NOMO-1 treated with dmso at 0.1 percent for 144 hours (cell line): ENCODE measurements at regions not wholly inside any gene's neighbourhood (a gene's known extent, or its start where the extent isn't known, plus 50 kb on each side); places are given as distances from the start of the nearest gene placed in this dataset.

Experiments used
- DNase-seq: peaks from one replicate; lab custom pipeline; 2025; ENCODE audit not compliant: unreplicated experiment; lab: John Stamatoyannopoulos, UW

DNA sequence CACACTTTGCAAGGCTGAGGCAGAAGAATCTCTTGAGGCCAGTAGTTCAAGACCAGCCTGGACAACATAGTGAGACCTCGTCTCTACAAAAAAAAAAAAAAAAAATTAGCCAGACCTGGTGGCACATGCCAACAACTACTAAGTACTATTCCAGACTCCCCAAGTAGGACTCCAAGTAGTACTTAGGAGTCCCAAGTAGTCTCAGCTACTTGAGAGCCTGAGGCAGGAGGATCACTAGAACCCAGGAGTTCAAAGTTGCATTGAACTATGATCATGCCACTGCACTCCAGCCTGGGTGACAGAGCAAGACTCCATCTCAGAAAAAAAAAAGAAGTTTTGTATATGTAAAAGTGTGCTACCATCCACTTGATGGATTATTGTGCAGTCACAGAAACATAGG, 486.6 kb downstream of the SOX2 start:
- DNase-seq: no peak

DNA sequence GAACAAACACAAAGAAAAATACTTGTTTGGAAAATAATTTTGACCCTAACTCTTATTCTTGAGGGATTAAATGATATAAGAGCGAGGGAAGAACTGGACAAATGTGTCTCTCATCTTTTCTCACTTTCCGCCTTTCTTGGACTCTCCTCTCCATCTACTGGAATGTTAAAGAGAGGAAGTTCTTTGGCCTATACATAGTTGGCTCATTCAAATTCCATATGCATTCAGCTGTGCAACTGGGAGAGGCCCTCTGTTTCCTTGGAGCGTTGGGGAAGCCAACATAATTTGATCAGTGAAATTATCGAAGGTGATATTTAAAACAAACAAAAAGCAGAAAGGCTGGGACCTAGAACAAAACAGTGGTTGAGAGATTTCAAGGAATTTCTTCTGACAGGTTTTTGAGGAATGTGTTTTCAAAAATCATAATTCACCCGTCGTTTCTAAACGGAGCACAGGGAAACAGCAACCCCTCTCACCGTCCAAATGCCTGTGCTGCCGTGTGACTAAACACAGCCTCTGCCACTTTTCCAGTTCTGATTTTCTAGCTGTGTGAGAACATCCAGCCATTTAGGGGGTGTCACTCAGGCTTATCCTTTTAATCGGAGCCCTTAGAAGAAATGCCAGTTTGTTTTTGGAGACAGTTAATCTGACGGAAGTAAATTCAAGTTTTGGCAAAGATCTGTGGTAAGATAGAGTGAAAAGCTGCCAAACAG, 489.9 kb downstream of the SOX2 start:
- DNase-seq: no peak

DNA sequence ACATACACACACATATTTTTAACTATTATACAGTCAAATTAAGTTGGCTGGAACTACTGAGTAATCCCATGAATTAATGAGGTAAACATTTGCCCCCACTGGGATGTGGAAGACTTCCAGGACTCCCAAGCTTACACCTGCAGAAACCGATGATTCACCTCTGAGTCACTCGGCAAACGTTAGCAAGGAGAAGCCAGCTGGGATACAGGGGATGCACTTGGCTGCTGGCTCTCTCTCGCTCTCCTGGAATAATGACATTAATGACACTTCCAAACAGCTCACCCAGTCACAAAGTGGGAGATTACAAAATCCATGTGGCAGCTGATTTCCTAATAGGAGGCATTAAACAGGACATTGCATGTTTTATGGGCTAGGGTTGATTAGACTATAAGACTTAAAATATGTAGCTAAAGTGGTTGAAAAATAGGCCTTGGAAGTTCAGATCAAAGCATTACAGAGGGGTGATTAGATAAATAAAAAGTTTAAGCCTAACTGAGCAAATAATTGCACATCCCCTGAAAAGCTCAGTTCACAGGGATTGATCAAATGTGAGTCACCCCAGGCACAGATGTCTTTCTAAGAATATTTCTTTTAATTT, 500.9 kb downstream of the SOX2 start:
- no peak for DNase-seq

DNA sequence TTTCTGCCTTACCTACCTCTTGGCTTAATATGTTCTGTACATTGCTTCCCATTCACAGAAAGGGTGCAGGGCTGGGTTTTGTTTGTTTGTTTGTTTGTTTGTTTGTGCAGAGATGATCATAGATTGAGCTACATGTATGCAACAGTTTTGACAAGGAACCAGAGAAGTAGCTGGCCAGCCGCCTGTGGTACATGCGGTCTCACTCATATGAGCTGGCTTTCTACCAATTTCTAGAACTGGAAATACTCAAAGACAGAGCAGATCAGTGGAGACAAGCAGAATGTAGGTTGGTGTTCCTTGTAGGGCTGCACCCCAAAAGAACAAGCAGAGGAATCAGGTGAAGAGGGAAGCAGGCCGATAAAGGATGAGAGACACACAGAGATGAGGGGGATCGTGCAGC, 502.7 kb downstream of the SOX2 start:
- no peak for DNase-seq

DNA sequence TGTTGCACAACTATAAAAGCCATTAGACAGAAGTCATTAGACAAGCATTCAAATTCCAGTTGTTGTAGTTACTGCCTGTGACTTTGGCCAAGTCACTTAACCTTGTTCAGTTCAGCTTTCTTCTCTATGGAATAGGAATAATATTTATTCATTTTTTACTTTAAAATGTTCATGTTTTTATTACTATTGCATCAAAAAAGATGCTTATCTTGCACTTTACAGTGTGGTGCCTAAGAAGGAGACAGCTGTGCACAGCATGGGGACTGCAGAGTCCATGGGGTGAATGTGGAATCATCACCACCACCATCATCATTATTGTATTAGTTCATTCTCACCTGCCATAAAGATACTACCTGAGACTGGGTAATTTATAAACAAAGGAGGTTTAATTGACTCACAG, 504.2 kb downstream of the SOX2 start:
- DNase-seq: no peak

DNA sequence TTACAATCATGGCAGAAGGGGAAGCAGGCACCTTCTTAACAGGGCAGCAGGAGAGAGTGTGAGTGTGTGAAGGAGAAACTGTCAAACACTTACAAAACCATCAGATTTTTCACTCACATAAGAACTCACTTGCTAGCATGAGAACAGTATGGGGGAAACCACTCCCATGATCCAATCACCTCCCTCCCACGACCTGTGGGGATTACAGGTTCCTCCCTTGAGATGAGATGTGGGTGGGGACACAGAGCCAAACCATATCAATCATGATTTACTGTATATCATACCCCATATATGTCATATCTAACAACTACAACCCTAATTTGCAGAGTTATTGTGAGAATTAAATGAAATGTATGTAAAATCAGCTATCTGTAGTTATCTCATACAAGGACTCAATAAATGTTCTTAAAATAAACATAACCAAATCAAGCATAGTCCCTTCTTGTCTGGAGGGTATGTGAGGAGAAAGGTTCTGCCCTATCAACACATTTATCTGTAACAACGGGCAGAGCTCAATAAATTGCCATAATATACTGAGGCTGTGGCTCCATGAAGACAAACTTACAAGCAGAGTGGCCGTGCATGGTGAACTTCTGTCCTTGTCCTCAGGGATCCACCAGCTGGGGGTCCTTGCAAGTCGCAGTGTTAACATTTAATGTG, 504.7 kb downstream of the SOX2 start:
- DNase-seq: no peak

DNA sequence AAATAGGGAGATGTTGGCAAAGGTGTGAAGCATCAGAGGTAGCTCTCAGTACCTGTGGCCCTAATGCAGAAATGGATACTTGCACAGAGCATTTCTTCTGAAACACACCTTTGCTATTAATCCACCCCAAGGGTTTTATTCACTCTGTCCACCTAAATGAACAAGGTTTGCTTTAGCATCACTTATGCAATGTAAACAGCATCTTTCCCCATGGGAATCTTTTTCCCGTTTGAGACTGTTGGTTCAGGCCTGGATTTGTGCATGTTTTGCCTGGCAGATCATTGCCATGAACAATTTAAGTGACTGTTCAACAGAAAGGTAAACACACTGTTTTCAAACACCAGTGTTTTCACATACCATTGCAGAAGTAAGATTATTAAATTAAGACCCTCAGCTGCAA, 508.3 kb downstream of the SOX2 start:
- DNase-seq: no peak

DNA sequence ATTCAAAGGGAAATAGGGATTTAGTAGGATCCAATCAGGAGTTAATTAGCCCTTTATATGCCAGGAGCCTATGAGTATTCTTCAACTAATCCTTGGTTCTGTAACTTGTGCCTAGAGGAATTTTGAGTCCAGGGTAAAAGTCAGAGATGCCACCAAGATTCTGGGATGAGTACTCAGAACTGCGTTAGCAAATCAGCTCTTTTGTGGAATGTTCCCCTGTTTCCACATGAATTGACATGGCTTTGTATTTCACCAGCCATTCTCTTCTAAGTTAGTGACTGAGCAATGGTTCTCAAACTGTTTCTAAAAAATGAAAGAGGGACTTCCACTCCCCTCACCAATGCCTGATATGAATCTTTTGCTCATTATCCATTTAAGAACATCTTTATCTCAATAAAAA, 508.7 kb downstream of the SOX2 start:
- no peak for DNase-seq

DNA sequence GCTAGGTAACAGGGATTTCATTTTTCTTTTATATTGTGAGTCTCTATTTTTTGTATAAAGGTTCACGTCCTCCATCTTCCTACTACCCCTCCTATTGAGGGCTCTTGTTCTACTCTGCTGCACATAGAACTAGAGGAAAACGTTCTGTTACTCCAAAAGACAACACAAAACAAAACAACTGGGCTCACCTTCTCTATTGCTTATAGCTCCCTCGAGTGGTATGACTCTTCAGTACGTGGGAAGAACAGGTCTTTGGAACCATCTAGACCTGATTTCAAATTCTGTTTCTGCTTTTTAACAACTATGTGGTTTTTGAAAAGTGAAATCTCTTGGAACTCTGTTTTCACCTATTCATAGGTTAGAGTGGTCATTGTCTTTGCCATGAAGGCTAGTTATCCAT, 515.3 kb downstream of the SOX2 start:
- no peak for DNase-seq

DNA sequence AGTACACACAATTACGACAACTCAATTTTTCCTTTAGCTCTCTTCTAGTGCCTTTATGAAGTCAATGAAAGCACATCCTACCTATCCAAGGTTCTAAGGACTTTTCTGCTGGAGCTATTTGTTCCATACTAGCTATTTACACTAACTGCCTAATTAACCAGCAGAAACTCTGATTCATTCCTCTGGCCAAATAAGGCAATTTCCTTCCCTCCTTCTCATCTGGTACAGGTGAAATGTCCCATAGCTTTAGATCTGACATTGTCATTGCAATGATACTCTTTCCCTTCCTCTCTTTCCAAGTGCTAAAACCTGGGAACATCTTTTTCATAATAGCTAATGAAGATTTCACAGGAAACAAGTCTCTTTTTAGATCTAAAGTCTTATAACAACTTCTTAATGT, 521.7 kb downstream of the SOX2 start:
- DNase-seq: no peak

DNA sequence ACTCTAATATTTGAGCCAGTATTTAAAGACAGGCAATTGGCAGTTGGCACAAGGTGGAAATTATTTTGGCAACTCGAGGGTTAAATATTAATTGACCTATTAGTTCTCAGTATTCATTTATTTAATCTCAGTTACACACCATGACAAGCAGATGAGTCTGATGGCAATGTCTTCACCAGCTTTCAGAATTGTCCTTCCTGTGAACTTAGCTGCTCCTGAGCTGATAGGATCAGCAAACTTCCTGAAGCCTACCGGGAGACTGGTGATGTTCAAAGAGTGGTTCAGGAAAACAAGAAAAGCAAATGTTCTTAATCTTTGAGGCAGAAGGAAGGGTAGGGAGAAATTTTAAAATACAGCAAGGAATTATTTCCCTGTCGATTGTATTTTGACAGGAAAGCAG, 522.2 kb downstream of the SOX2 start:
- DNase-seq: no peak

DNA sequence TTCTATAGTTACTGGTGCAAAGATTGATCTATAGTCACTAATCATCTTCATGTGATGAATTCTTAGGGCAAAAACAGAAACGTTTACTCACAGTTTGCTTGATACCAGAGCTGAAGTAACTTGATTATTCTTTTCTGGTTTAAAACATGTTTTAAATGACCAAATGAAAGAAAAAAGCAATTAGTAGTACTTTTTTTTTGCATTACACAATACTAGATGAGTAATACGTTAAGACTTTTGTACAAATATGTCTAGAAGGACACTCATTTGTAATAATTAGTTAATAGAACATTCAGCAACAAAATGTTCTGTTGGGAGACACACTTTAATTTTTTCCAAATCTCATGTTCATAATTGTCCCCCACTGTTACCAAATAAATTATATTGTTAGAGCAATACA, 523.2 kb downstream of the SOX2 start:
- DNase-seq: no peak

DNA sequence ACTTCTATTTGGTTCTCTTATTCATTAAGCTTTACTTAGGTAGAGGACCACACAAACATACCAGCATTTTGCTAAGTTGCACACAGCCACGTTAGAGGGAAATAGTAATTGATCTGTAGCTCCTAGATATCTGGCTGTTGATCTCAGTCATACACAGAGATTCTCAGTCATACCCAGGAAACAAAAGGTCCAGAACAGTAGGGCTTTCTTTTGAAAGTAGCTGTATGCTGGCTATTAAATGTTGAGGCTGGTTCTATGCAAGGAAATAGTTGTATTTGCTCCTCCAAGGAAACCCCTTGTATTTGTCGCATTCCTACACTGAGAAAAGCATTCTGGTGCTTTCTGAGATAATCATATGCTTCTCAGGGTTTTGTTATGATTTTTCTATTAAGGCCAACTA, 523.8 kb downstream of the SOX2 start:
- DNase-seq: no peak

DNA sequence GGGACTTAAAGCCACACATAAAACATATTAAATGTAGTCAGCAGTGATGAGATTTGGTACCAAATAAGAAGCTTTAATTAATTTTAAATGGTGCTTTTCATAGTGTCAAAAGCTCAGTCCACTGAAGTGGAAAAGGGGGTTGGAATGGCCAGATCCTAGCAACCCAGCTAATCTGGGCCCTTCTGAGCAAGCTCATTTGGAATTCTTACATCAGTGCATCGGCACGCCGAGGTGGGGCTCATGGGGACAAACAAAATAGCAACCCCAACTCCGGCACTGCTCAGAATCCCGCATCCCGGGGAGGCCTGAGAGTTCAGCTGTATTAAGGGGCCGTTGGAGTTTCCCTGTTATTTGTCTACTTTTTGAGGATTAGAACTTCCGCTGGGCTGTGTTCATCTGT, 526.4 kb downstream of the SOX2 start:
- DNase-seq: no peak

DNA sequence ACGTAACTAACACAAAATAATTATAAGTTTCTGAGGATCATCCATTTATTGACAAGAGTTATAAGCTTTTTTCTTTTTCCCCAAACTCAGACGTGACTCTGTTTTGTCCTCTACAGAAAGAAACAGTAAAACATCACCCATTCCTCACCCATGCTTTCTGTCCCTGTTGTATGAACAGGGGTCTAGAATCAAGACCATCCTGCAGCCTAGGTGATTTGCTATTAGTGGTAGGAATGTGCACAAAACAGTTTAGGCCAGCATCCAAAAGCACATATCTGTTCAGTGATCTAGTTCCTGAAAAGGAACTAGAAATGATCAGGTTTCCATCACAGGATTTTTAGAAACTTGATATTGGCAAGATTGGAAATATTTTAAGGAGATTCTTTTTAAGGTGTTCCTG, 527.6 kb downstream of the SOX2 start:
- no peak for DNase-seq

DNA sequence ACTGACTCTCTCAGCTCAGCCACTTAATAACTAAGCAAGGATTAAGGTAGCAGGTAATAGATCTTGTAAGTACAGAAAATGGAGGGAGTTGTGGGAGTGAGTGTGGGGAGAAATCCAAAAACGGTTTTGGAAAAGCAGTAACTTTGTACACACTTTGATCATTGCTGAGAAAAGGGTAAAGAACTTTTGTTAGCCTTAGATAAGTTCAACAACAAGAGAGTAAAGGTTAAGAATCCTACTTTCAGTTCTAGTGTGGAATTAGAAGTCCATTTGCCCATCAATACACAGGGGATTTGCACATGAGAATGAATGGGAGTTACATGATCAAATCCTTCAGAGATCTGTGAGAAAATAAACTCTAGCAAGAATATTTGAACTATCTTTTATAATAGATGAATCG, 528.7 kb downstream of the SOX2 start:
- no peak for DNase-seq

DNA sequence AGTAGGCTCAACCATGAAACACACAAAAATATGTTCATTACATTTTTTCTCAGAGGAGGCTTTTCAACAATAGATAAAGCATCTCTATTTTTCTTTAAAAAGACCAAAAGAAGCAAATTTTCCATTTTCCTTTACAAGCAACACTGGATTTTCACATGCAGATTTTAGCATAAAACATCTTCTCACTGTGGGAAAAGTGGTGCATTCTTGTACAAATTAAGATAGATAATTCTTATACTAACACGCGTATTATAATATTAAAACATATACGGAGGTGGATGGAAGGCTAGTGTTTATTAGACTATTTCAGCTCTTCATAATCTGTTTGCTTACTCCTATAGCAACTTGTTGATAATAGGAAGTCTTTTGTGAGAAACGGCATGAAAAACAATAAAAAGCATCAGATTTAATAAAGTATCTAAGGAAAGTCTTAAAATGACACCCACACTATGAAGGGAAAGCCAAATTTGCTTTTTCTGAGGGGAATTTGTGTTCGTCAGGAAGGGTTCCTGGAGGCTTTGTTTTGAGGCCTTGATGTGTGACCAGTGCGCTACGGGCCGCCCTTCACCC, 529.6 kb downstream of the SOX2 start:
- no peak for DNase-seq

DNA sequence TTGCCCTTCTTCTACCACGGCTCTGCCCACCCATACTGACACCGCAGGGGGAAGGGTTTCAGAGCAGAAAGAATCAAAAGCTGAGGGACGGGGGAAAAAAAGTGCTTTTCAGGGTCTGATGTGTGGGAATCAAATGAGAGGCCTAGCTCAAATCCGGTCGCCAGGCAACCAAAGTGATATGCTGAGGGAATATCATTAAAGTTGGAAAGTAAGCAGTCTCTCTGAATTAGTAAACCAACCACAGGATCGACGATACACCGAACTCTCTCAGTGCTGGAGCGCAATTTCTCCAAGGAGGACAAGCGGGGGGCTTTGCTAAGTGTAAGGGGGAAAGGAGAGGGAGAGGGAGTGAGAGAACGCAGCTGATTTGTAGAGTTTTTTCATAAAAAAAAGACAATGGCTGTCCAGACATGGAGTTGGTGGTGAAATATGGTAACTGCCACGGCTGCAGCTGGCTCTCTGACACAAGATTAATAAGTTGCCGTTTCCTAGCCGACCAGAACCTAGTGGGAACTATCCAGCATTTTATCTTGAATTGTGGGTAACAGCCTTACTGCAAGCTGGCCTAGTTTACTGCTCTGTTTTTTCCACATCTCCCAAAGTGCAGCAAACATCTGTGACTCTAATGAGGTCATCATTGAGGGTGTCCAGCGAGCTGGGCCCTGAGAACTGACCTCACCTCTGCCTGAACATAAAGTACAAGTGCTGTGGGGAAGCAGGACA, 530.2 kb downstream of the SOX2 start:
- DNase-seq: no peak

DNA sequence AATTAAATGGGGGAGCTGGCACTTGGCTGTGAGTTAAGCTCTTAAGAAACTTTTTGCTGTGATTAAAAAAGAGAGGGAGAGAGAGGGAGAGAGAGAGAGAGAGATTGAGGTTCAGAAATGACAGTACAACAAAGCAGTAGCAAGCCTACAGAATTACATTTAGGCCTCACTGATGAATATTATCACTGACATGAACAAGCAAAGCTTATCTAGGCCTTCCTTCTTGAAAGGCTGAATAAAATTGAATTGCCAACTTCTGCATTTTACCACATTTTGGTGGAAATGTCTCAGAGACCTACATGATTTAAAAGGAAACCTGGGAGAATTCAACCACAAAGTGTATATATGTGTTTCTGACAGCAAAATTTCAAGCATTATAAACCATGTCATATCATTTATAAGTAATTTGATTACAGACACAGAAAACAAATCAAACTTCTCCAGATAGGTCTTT, 530.8 kb downstream of the SOX2 start:
- DNase-seq: no peak

DNA sequence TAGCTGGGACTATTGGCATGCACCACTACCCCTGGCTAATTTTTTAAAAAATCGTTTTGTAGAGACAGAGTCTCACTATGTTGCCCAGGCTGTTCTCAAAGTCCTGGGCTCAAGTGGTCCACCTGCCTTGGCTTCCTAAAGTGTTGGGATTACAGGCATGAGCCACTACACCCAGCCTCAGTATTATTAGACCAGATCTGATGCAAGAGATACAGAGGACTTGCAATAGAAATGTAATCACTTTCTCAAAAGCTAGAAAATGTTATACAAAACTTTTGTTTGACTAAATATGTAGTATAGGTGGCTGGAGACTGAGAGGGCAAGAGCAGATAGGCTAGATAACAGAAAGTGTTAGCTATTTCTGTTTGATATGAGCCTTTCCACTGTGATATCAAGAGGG, 531.9 kb downstream of the SOX2 start:
- DNase-seq: no peak

DNA sequence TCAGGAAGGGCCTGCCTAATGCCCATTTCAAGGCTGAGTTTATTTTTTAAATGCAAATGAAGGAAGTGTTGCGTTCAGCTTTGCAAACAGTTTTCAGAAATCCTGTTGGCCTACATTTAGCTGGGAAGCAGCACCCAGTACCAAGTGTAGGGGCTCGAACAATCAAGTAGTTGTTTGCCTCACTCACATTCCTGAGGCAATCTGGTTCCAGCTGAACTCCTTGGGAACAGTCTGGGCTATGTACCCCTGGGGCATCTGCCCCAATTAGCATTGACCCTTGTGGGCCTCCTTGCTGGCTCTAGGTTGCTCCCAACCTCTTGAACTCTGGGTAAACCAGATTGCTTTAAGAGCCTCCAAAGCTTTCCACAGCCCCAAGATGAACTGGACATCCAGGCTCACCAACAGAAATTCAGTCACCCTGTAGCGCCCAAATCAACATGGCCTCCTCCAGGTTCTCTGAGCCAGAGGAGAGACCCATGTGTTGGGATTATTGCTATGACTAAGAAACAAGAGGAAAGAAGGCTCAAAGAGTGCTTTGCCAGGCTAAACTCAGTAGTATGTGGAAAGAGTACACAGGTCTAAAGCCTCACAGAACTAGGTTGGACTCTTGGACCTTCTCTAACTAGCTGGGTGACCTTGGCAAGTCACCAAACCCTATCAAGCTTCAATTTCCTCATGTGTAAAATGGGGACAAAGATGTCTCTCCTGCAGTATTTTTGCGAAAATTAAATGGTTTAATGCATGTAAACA, 532.7 kb downstream of the SOX2 start:
- no peak for DNase-seq
